HT1080 (cell line): ENCODE measurements at regions not wholly inside any gene's neighbourhood (a gene's known extent, or its start where the extent isn't known, plus 50 kb on each side); places are given as distances from the start of the nearest gene placed in this dataset.
"Not testable (repeated sequence)": the region's sequence is repeated elsewhere in the genome, so short reads cannot be mapped to it uniquely, and the experiment has no call there.

Source experiments
- DNase-seq: peaks from one replicate; pipeline ENCODE4 v3.0.0-alpha.2; 2015; ENCODE audit warnings: low read depth

- DNase-seq, result peak; percentile 26
These were observed 196.3 kb downstream of the DCDC2C start for GRCh38 chr2:3899536-3900155.

GRCh38 chr2:3902131-3902530, 198.8 kb downstream of the DCDC2C start:
- no peak for DNase-seq

GRCh38 chr2:3904061-3904460, 200.7 kb downstream of the DCDC2C start:
- no peak for DNase-seq

DNA sequence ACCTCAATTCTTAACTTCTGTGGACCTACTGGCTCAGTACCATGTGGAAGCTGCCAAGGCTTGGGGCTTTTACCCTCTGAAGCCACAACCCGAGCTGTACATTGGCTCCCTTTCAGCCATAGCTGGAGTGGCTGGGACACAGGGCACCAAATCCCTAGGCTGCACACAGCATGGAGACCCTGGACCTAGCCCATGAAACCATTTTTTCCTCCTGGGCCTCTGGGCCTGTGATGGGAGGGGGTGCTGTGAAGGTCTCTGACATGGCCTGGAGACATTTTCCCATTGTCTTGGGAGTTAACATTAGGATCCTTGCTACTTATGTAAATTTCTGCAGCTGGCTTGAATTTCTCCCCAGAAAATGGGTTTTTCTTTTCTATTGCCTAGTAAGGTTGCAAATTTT, 205.1 kb downstream of the DCDC2C start:
- DNase-seq, result not testable (repeated sequence)

GRCh38 chr2:3911882-3912455, 208.6 kb downstream of the DCDC2C start:
- DNase-seq, result no peak

DNA sequence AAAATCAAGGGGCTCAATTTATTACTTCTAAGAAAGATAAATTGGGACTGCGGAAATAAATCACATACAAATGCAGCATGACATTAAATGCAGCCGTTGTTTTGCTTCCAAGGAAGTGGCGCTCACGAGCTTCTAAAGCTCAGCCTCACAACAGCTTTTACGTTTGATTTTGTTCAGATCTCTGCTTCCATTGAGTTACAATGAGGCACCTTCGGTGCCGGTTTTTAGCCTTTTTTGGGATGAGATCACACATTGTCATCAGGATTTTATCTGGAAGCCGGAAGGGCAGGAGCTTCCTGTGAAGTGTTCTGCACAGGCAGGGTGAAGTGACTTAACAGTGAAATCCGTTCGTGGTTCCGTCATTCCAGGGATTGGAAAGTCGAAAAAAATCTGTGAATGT, 209.8 kb downstream of the DCDC2C start:
- DNase-seq, result no peak

- DNase-seq, result no peak
These were observed 210.9 kb downstream of the DCDC2C start for GRCh38 chr2:3914241-3914640.

DNA sequence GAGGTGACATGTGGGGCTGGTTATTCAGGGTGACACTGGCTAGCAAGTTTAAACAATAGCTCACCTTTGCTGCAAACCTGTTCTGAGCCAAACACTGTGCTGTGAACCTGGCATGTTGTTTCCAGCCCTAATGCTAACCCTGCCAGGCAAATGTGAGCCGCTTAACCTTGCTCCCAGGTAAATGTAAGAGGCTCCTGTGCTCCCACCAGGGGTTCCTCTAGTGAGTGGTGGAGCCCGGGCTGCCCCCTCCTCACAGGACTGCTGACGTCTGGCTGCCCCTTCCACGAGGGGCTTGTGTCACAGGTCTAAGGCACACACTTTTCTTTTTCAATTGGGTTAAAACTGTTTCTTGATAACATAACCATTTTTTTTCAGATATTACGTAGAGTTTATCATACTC, 223.7 kb downstream of the DCDC2C start:
- no peak for DNase-seq

DNA sequence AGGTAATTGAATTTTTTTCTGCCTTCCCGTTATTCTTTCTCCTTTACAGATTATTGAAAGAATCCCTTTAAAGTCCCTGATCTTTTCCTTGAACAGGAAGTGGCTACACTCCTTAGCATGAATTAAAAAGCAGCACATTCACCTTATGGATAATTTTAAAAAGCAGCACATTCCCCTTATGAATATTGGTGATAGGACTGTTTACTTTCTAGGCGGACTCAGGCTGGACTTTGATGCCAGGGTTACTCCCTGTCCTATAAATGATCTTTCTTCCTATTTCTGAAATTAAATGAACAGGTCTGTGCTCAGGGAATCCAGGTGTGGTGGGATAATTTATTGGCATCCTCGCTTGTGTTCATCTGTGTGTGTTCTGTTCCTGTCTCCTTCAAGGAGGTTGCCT, 226.0 kb downstream of the DCDC2C start:
- no peak for DNase-seq

- DNase-seq, result no peak
These were observed 226.9 kb downstream of the DCDC2C start for GRCh38 chr2:3930246-3930645.

- no peak for DNase-seq
These were observed 237.3 kb downstream of the DCDC2C start for GRCh38 chr2:3940661-3941060.

DNA sequence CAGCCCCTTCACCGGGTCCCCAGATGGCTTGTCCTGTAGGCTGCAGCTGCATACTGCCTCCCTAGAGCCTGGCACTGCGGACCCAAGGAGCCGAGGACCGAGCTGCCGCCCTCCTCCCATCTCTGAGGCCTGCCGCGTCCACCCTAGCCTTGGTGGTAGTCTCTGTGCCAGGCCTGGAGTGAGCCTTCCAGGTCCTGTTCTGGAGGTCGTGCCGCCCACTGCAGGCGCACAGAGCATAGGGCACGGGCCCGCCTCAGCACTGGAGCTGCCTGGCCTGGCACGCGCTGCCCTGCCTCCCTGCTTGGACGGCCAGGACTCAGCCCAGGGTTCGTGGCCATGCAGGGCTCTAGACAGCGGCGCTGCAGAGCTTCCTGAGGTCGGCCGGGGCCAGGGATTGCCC, 239.5 kb downstream of the DCDC2C start:
- DNase-seq, result no peak

DNA sequence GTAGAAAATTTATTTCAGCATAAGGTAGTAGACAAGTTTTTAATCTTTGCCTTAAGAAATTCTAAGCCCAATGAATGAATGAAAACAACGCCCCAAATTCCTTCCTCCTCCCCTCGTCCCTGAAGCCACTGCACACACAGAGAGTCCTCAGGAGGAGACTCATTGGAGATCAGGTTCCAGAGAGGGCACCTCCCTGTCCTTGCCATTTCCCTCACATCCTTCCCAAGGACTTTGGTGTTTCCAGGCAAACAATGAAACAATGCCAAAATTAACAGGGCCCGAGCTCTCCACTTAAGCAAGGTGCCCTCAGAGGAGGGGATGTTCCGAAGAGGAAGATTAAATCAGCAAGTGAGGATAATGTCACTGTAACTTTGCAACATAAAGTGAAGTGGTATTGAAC, 240.7 kb downstream of the DCDC2C start:
- no peak for DNase-seq

DNA sequence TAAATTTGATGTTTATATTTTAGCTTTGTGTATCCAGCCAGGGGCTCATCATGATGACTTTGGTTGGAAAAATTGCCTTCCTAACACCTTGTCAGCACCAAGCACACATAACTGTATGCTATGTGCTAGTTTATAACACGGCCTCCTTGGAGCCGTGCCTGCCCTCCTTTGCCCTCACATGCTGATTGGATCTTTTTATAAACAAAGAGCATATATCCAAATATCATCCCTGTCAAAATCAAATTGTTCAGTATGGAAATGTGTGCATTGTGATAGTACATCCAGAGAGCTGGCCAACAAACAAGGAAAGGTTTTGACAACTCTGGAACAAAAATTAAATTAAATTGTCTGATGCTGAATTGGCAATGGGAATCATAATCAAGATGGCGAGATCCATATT, 241.5 kb downstream of the DCDC2C start:
- DNase-seq, result no peak

- no peak for DNase-seq
These were observed 244.8 kb downstream of the DCDC2C start for GRCh38 chr2:3948191-3948590.

- no peak for DNase-seq
These were observed 248.0 kb downstream of the DCDC2C start for GRCh38 chr2:3951131-3951954.

DNA sequence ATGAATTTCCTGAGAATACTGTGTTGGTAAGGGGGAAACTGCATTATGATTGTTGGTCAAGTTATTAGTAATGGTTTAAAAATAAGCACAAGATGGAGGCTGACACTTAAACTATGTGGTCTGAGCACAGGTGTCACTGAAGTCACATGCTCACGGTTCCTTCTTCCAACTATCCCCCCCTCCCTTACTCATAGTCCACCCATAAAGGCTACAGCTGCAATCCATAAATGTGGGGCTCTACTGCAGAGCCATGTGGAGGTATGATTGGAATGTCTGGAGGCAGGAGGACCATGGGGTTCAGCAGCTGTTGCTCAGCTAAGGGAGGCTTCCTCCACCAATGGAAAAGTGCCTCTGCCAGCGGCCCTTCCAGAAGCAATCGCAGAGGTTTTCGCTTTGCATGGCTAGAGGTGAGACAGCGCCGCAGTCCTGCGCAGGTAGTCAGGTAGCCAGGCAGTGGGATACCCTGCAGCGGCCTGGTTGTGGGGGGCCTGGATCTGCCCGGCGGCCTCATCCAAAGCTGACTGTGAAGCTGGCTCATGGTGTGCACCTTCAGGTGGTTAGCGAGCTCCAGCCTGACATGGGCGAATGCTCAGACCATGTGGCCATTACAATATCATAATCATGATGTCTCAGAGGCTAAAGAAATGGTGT, 249.6 kb downstream of the DCDC2C start:
- no peak for DNase-seq

GRCh38 chr2:3954261-3954660, 250.9 kb downstream of the DCDC2C start:
- DNase-seq, result no peak

DNA sequence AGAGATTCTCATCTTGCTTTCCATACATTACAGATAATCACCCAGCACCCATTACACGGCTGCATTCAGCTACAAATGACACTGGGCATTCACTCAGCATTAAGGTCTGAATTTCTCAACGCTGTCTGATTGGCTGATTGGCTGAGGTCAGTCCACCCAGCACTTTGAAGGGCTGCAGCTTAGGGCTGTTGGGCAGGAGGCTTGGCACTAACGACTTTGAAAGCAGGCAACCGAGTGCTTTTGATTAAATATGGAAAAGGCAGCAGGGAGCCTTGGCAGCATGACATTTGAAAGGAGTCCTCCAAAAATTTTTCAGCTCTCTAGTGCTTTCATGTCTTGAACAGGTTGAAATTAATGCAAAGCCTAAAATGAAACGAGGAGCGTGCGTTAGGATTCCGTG, 253.0 kb downstream of the DCDC2C start:
- DNase-seq, result no peak

- no peak for DNase-seq
These were observed 253.5 kb downstream of the DCDC2C start for GRCh38 chr2:3956892-3957291.

DNA sequence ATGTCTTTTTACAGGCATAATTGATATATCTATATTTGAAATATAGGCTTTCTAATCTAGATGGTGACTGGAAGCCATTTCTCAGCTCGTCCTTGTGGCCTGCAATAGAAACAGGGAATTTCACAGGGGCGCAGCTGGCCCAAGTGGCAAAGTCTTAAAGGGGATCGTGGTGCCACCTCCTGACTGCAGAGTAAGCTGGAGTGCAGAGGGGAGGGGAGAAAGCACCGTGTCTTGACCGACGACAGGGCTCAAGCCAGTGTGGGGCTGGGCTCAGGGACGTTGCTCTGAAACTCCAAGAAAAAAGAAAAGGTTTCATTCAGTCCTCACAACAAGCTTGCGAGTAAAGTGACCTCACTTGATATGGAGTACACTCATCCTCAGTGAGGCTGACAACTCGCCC, 255.1 kb downstream of the DCDC2C start:
- DNase-seq, result no peak

DNA sequence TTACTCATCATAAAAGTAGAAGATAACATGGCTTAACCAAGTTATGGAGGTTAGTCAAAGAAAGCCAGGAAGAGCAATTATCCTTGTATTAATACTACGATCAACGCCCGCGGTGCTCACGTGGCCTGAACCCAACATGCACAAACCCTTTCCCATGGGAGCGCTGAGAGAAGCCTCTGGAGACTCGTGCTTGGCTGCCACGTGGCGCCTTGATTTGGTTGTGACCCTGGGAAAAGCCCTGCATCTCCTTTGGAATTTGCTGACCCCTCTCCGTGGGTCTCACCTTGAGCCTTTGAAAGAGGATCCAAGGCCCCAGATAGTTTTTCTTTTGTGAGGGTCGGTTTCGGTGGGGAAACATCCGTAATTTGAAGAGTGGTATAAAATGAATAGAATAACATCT, 255.6 kb downstream of the DCDC2C start:
- DNase-seq, result no peak
